ENCODE measurements at regions not wholly inside any gene's neighbourhood (a gene's known extent, or its start where the extent isn't known, plus 50 kb on each side); places are given as distances from the start of the nearest gene placed in this dataset.

DNA sequence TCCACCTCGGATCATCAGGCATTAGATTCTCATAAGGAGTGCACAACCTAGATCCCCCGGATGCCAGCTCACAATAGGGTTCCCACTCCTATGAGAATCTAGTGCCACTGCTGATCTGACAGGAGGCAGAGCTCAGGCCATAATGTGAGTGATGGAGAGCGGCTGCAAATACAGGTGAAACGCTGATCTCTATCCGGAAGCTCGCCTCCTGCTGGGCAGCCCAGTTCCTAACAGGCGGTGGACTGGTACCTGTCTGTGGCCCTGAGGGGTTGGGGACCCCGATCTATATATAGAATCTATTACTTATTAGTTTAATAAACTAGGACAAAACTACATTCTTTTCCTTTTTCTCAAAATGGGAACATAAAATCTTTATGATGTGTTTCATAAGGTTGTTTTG, 741.9 kb downstream of the RFPL4B start:
- DNase-seq (ENCODE audit: low read depth in 2 of 2): no peak

- DNase-seq (ENCODE audit: low read depth in 2 of 2): no peak
Observed at GRCh38 chr6:113092795-113093194, 745.7 kb downstream of the RFPL4B start.

- no peak for DNase-seq (ENCODE audit: low read depth in 2 of 2)
Observed at GRCh38 chr6:113094779-113095178, 747.6 kb downstream of the RFPL4B start.

- DNase-seq (ENCODE audit: low read depth in 2 of 2): no peak
Observed at GRCh38 chr6:113095841-113096240, 748.7 kb downstream of the RFPL4B start.

DNA sequence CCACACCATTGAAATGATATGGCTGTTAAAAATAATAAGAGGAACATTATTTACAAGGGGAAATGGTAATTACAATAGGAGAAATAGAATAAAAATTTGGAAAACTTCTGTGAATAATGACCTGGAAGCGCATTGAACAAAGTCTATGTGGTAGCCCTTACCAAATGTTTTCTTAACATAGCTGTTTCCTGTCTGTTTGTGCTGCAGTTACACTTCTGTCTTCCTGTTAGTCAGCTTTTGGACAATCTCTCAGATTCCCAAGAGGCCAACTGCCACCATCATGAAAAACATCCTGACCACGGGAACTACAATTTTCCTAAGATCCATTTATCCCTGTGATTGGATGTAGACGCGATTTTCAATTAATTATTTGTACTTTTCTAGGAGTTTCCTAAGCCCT, 754.4 kb upstream of the MARCKS start:
- DNase-seq (ENCODE audit: low read depth in 2 of 2): no peak

GRCh38 chr6:113103634-113104361, 753.3 kb upstream of the MARCKS start:
- no peak for DNase-seq (ENCODE audit: low read depth in 2 of 2)

- DNase-seq (ENCODE audit: low read depth in 2 of 2): no peak
Observed at GRCh38 chr6:113104541-113104940, 752.6 kb upstream of the MARCKS start.

DNA sequence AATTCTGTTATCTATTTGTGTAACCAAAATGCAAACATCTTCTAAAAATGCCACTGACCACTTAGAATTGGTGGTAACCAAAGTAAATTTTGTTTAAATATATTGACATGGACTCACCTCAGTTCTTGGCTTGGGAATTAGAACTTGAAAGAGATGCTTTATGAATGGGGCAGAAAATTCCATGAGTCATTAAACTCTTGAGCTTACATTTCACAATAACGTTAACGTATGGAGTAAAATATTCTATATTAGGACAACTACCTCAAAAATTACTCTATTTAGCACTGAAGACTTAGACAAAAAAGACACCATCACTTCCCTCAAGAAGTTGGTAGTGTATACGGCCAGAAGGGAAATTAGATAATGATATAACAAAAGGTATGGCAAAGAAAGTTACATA, 752.2 kb upstream of the MARCKS start:
- DNase-seq (ENCODE audit: low read depth in 2 of 2): no peak

- no peak for DNase-seq (ENCODE audit: low read depth in 2 of 2)
Observed at GRCh38 chr6:113110211-113110610, 746.9 kb upstream of the MARCKS start.

DNA sequence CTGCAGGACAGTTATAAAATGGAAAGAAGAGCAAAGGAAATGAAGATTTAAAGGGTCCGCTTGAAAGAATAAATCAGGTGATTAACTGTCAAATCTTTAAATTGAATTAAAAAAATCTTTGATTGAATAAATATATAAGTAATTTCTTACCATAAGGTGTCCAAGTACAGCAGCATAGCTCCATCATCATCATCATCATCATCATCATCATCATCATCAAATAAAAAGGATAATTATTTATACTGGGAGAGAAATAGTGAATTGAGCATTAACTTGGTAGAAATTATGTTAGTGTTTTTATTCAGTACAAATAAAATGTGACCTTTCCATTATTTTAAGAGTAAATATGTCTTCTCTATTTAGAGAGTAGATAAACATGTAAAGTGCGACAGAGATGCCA, 745.6 kb upstream of the MARCKS start:
- no peak for DNase-seq (ENCODE audit: low read depth in 2 of 2)

- no peak for DNase-seq (ENCODE audit: low read depth in 2 of 2)
Observed at GRCh38 chr6:113112086-113112485, 745.1 kb upstream of the MARCKS start.

DNA sequence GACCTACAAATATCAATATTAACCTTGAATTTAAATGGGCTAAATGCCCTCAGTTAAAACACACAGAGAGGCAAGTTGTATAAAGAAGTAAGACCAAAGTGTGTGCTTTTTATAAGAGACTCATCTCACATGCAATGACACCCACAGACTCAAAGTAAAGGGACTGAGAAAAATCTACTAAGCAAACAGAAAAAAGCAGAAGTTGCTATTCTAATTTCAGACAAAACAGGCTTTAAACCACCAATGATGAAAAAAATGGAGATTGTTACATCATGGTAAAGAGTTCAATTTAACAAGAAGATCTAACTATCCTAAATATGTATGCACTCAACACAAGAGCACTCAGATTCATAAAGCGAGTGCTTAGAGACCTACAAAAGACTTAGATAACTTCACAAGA, 741.9 kb upstream of the MARCKS start:
- DNase-seq (ENCODE audit: low read depth in 2 of 2): no peak

- DNase-seq (ENCODE audit: low read depth in 2 of 2): no peak
Observed at GRCh38 chr6:113120224-113120581, 736.9 kb upstream of the MARCKS start.

- no peak for DNase-seq (ENCODE audit: low read depth in 2 of 2)
Observed at GRCh38 chr6:113120582-113121285, 736.4 kb upstream of the MARCKS start.

DNA sequence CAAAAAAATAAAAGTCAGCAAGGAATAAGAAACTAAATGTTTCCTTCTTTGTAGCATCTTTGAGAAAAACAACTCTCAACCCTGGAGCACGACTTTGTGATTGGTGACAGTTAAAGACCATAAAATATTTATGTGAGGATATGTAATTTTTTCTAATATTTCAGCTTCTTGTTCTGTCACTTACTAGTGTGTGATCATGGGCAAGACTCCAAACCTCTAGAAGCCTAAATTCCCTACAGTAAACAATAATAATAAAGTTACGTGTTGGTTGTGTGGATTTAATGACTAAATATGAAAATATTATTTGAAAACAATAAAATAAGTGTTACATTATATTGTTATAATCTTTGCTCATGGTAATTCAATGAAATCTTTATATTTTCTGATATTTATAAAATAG, 735.6 kb upstream of the MARCKS start:
- no peak for DNase-seq (ENCODE audit: low read depth in 2 of 2)

- DNase-seq (ENCODE audit: low read depth in 2 of 2): no peak
Observed at GRCh38 chr6:113122060-113122459, 735.1 kb upstream of the MARCKS start.

DNA sequence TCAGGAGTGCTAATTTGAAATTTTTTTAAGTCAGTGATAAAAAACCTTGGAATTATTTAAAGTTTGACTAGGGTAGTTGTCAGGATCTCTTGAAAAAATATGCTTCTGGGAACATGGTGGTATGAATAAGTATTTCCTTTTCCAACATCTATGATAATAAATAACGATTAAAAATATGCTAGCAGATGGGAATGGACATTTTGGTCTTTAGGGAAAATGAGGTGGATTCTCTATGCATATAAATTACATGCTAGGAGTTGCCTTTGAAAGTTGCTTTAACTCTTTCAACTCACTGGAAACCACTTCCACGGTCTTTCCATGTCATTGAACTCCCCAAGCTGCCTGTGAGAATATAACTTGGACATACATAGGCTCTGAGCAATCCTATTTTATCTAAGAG, 731.5 kb upstream of the MARCKS start:
- DNase-seq (ENCODE audit: low read depth in 2 of 2): no peak

- no peak for DNase-seq (ENCODE audit: low read depth in 2 of 2)
Observed at GRCh38 chr6:113127786-113128419, 729.2 kb upstream of the MARCKS start.

DNA sequence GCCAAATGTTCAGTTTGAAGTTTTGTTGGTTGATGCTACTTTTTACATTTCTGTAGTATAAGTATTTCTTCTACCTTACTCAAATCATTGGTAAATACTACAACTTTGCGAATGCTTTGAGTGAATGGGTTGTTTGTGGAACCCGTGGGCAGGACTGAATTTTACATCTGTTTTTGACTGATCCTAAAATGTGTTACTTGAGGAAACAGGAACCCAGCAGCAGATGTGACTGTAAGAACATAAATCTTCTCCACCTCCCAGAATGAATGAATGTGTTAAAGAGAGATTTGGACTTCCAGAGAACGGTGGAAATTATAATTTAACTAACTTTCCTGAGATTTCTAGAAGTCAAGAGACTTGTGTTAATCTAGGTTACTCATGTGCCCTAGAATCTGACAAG, 728.5 kb upstream of the MARCKS start:
- DNase-seq (ENCODE audit: low read depth in 2 of 2): no peak

DNA sequence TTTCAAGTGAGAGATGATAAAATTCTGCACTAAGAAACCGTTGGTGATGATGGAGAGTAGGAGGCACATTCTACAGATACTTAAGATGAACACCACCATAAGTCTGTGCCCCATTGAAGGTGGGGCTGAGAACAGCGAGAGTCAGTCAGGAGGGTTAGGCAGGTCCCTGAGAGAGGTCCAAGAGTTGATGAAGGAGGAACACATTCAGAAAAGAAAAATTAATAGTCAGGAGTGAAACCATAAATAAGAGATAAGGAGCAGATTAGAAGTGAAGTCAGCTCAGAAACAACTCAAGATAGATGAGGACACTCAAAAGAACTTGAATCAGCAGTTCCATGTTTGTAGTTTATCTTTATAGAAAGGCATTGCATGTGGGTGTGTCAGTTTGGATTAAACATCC, 727.2 kb upstream of the MARCKS start:
- DNase-seq (ENCODE audit: low read depth in 2 of 2): no peak

DNA sequence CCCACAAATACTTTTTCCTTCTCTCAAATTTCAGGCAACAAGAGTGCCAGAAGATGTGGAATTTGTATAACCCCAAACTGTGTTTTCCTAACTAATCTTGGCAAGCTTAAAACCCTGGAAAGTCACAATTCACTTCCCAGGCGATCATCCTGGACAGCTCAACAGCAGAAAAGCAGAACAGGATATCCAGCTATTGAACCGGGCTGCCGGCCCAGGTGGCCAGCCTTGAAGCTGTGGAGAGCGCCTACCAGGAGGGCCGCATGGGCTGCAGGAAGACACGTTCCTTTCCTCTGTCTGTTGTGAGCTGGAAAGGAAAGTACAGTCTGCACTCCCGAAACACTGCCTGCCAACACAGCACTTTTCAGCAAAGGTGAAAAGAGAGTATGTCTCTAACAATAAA, 719.7 kb upstream of the MARCKS start:
- no peak for DNase-seq (ENCODE audit: low read depth in 2 of 2)

DNA sequence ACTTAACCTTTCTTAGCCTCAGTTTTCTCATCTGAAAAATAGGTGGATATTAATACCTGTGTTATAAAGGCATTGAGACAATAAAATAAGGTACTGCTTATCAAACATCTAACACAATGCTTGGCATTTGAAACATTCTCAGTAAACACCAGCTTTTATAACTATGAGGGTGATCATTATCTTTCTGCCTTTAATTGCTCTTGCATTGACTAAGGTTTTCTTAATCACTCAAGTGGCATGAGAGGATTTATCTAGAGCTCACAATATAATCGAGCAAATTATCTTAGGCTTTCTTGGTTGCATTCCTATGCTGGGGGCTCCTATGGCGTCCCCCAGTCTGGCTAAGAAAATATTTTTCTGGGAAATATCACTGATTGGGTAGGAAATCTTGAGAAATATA, 716.4 kb upstream of the MARCKS start:
- no peak for DNase-seq (ENCODE audit: low read depth in 2 of 2)

- DNase-seq (ENCODE audit: low read depth in 2 of 2): no peak
Observed at GRCh38 chr6:113141901-113142300, 715.2 kb upstream of the MARCKS start.
